SK-N-SH treated with all-trans-retinoic acid at 6 μM for 48 hours (cell line): ENCODE measurements at regions not wholly inside any gene's neighbourhood (a gene's known extent, or its start where the extent isn't known, plus 50 kb on each side); places are given as distances from the start of the nearest gene placed in this dataset.

Experiments
- ATAC-seq: fragments of 200-7000 bp; cut with Tn5 transposase; 3 replicates; pipeline ENCODE4 v1.9.1; 2020; ENCODE audit warnings: mild to moderate bottlenecking, moderate library complexity
- ARNTL ChIP-seq: fragments of 450-650 bp; formaldehyde crosslinking; IDR thresholded peaks from 2 replicates; pipeline ENCODE4 v1.5.0; 2020; ENCODE audit warnings: low read depth, mild to moderate bottlenecking, moderate library complexity, borderline replicate concordance
- BACH2 ChIP-seq: fragments of 250-450 bp; sonication (Bioruptor Pico); IDR thresholded peaks from 2 replicates; pipeline ENCODE4 v1.9.0; 2021; ENCODE audit warnings: mild to moderate bottlenecking, borderline replicate concordance
- OSR1 ChIP-seq: fragments of 250-450 bp; sonication (Bioruptor Pico); IDR thresholded peaks from 2 replicates; pipeline ENCODE4 v1.8.0; 2022; ENCODE audit warnings: moderate library complexity, mild to moderate bottlenecking, inconsistent platforms
- PATZ1 ChIP-seq: fragments of 250-450 bp; sonication (Bioruptor Pico); IDR thresholded peaks from 2 replicates; pipeline ENCODE4 v1.8.0; 2020; ENCODE audit warnings: mild to moderate bottlenecking, moderate library complexity, borderline replicate concordance
- POU6F1 ChIP-seq: fragments of 250-450 bp; sonication (Bioruptor Pico); IDR thresholded peaks from 2 replicates; pipeline ENCODE4 v1.8.0; 2021; ENCODE audit warnings: low read depth, mild to moderate bottlenecking, moderate library complexity, borderline replicate concordance
- PPARA ChIP-seq: fragments of 250-450 bp; sonication (Bioruptor Pico); IDR thresholded peaks from 2 replicates; pipeline ENCODE4 v1.5.0; 2020; ENCODE audit warnings: mild to moderate bottlenecking, borderline replicate concordance
- RARB ChIP-seq: fragments of 250-450 bp; sonication (Bioruptor Pico); IDR thresholded peaks from 2 replicates; pipeline ENCODE4 v1.8.0; 2021; ENCODE audit warnings: mild to moderate bottlenecking, moderate library complexity
- SNAI2 ChIP-seq: fragments of 250-450 bp; sonication (Bioruptor Pico); IDR thresholded peaks from 2 replicates; pipeline ENCODE4 v1.5.0; 2020; ENCODE audit warnings: mild to moderate bottlenecking, moderate library complexity
- TCF4 ChIP-seq: fragments of 250-450 bp; sonication (Bioruptor Pico); IDR thresholded peaks from 2 replicates; pipeline ENCODE4 v1.8.0; 2021; ENCODE audit warnings: mild to moderate bottlenecking, moderate library complexity, borderline replicate concordance
- TOX ChIP-seq: fragments of 250-450 bp; sonication (Bioruptor Pico); IDR thresholded peaks from 2 replicates; pipeline ENCODE4 v1.8.0; 2021; ENCODE audit warnings: mild to moderate bottlenecking, moderate library complexity, borderline replicate concordance
- TSHZ2 ChIP-seq: fragments of 250-450 bp; sonication (Bioruptor Pico); IDR thresholded peaks from 2 replicates; pipeline ENCODE4 v1.5.0; 2020; ENCODE audit warnings: mild to moderate bottlenecking, moderate library complexity
- ZC3H10 ChIP-seq: fragments of 250-450 bp; sonication (Bioruptor Pico); IDR thresholded peaks from 2 replicates; pipeline ENCODE4 v1.5.1; 2021; ENCODE audit warnings: mild to moderate bottlenecking, moderate library complexity
- ZFP3 ChIP-seq: fragments of 250-450 bp; sonication (Bioruptor Pico); IDR thresholded peaks from 2 replicates; pipeline ENCODE4 v1.5.0; 2020; ENCODE audit warnings: mild to moderate bottlenecking, moderate library complexity
- ZNF565 ChIP-seq: fragments of 450-650 bp; formaldehyde crosslinking; conservative IDR thresholded peaks from 2 replicates; pipeline ENCODE4 v1.5.0; 2020; ENCODE audit warnings: low read depth, mild to moderate bottlenecking, moderate library complexity
- ZNF8 ChIP-seq: fragments of 450-650 bp; formaldehyde crosslinking; IDR thresholded peaks from 2 replicates; pipeline ENCODE4 v1.5.0; 2020; ENCODE audit warnings: mild to moderate bottlenecking, moderate library complexity
- TF ChIP-seq, protein P1 (sequence below): fragments of 250-450 bp; sonication (Bioruptor Pico); IDR thresholded peaks from 2 replicates; pipeline ENCODE4 v1.5.1; 2020; ENCODE audit warnings: low read depth, mild to moderate bottlenecking, moderate library complexity

- TF ChIP-seq TSHZ2 (CRISPR knock-in tag) = no peak
- TF ChIP-seq, protein P1, sequence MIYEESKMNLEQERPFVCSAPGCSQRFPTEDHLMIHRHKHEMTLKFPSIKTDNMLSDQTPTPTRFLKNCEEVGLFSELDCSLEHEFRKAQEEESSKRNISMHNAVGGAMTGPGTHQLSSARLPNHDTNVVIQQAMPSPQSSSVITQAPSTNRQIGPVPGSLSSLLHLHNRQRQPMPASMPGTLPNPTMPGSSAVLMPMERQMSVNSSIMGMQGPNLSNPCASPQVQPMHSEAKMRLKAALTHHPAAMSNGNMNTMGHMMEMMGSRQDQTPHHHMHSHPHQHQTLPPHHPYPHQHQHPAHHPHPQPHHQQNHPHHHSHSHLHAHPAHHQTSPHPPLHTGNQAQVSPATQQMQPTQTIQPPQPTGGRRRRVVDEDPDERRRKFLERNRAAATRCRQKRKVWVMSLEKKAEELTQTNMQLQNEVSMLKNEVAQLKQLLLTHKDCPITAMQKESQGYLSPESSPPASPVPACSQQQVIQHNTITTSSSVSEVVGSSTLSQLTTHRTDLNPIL = peak; percentile 51; the same call in 1 of the 2 replicates
- no peak for TF ChIP-seq RARB (CRISPR knock-in tag)
Observed at GRCh38 chr3:74916696-74917095, 302.2 kb upstream of the CNTN3 start (continued).

DNA sequence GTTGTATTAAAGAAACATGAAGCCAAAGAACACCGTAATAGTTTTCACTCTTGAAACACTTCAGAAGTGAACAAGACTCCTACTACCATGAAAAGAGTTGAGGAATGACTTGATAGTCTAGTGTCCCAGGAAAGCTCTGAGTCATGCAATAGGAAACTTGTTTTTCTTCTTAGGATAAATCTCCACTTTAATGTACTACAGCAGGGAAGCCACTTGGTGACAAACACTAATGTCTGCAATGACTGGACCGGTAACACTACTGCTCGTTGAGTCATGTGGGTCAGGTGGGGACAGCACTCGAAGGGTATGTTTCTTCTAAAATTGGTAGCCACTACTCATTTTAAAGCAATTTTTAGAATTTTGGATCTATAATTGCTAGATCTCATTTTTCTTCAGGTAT lies 291.7 kb upstream of the CNTN3 start:
- TF ChIP-seq ZFP3 (CRISPR knock-in tag) = no peak
- TF ChIP-seq OSR1 (CRISPR knock-in tag) = no peak
- no peak for TF ChIP-seq PPARA (CRISPR knock-in tag)
- TF ChIP-seq ZNF565 (CRISPR knock-in tag) = no peak
- no peak for ATAC-seq

- TF ChIP-seq, protein P1 = no peak
- TF ChIP-seq POU6F1 (CRISPR knock-in tag) (no peak), RARB (CRISPR knock-in tag) (no peak), ZNF8 (no peak), PPARA (CRISPR knock-in tag) (no peak), TCF4 (CRISPR knock-in tag) (no peak), TOX (CRISPR knock-in tag) (no peak), PATZ1 (CRISPR knock-in tag) (no peak)
- no peak for ATAC-seq
Observed at GRCh38 chr3:74905478-74905877, 291.0 kb upstream of the CNTN3 start.

- ATAC-seq = no peak
- TF ChIP-seq TSHZ2 (CRISPR knock-in tag) (no peak), RARB (CRISPR knock-in tag) (no peak), ARNTL (CRISPR knock-in tag) (no peak), ZNF8 (no peak), ZNF565 (CRISPR knock-in tag) (no peak), ZC3H10 (no peak), PATZ1 (CRISPR knock-in tag) (no peak), POU6F1 (CRISPR knock-in tag) (no peak), BACH2 (CRISPR knock-in tag) (no peak), OSR1 (CRISPR knock-in tag) (no peak), TCF4 (CRISPR knock-in tag) (no peak), SNAI2 (CRISPR knock-in tag) (no peak), ZFP3 (CRISPR knock-in tag) (no peak)
Observed at GRCh38 chr3:74904646-74905045, 290.2 kb upstream of the CNTN3 start.
